ENCODE measurements at regions not wholly inside any gene's neighbourhood (a gene's known extent, or its start where the extent isn't known, plus 50 kb on each side); places are given as distances from the start of the nearest gene placed in this dataset.
"Not testable (repeated sequence)": the region's sequence is repeated elsewhere in the genome, so short reads cannot be mapped to it uniquely, and the experiment has no call there.

DNA sequence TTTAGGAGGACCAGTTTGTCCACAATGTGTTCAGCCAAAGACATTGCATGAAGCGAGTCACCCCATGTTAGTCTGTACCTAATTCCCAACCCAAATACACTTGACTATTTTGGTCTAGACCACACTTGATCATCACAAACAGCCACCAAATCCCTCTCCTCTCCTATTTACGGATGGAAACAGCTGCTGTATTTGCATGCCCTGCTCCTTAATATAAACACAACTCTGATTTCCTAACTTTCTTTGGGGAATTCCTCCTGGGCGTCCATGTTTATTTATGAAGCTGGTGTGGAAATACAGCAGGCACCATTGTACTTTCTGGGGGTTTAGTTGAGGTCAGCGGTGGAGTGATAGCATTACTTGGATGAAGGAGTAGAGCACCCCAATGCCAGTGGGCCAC is 235.2 kb downstream of the TLE3 start:
- DNase-seq: peak; percentile 17 to 22

DNA sequence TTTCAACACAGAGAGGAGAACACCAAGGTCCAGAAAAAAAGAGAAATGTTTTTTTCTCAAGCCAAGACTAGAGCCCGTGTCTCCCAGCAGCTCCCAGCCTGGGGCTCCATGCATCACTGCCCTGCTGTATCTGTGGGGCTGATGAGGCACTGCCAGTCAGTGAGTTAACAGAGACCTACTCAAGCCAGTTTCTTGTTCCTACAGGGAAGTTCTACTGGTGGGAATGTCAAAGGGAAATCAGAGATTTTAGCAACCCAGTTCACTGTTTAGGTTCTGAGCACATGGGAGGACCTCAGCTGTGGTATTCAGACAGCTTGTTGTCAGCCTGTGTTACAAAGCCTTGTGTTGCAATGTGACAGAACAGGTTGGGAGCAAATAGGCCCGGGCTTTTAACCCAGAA is 234.3 kb downstream of the TLE3 start:
- DNase-seq: no peak

DNA sequence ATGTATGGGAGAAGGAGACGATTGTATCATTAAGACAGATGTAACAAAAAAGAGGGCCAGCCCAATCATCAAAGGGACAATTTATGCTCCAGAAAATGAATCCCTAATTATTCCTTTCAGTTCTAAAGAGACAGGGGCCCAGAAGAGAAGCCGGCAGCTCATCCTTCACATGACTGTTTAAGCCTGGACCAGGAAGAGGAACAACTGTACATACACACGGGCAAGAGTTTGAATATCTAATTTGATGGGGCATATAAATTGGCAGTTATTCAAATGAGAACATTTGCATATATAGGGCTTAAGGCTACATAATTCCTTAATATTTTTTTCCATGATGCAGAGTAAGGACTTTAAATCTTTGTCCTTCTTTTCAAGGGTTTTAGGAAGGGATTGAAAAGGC is 232.3 kb downstream of the TLE3 start:
- DNase-seq: no peak

DNA sequence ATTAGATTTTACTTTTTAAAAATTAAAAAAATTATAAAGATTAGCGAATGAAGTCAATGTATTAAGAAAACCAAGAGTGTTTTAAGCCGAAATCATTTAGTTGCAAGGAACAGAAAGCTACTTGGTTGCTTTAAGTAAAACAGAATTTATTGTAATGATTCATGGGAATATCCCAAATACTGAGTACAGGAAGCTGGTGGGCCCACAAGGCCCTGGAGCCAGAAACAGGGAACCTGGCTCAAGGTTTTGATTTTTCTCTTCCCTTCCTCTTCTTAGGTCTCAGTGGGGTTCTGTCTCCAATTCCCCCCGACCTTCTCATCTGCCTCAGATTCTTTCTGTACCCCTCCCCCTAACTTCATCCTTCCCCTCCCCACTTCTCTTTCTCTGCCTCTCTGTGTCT is 229.0 kb downstream of the TLE3 start:
- no peak for DNase-seq

DNA sequence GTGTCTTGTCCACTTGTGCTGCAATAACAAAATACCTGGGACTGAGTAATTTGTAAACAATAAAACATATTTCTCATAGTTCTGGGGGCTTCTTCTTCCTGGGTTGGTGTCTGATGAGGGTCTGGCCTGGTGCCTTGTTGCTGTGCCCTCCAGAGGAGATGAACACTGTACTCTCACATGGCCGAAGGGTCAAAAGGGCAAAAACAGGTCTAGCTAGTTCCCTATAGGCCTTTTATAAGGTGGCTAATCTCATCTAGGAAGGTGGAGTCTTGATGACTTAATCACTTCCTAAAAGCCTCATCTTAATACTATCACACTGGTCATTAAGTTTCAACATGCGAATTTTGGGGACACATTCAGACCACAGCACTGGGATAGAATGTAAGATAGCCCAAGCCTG is 228.4 kb downstream of the TLE3 start:
- no peak for DNase-seq

DNA sequence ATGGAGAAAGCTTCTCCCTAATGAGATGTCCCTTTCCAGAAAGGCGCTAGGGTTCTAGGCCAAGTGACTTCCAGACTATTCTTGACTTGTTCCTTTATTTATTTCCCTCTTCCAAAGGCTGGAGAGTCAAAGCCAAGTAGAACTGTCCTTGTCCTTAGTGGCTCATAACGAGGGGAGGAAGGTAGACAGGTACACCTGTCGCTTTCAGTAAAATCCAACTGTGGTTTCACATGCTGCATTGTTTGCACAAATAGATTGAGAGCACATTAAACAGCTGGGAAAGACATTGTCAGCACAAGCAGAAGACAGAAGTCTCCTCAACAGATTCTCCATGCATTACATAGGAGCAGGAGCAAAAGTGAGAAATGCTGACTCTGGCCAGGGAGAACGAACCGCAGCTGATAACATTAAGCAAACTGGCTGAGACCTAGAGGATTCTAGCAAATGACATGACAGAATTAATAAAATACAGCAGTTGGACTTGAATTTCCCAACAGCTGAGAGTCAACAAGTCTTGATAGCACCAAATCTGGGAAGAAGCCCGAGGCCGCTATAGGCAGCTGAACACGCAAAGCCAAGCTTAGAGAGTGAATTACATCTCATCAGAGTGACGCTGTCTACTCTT is 227.7 kb downstream of the TLE3 start:
- peak; percentile 65 to 73 for DNase-seq

DNA sequence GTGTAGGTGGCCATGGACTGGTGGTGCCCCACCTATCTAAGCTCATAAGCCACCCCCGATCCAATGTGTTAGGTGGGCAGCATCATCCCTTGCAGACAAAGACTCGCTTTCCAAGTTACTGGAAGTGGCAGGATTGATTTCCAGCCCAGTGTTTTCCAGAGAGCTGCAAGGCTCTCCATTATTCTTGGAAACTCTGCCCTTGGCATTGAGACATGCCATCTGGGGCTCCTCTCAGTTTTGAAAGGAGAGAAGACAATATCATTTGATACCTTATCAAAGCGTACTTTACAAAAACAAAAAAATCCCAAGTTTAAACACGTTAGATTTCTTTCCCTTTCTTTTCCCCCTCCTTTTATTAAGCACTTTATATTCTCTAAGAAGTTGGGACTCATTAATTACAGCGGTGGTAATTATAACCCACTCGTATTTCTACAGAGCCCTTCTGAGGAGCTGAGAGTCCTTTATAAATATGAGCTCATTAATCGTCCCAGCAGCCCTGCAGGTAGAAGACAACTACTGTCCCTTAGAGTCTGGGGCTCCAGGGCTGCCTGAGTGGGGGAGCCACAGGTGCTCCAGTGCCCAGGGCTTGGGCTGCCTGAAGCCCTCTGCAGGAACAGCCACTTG is 226.1 kb downstream of the TLE3 start:
- DNase-seq: no peak

DNA sequence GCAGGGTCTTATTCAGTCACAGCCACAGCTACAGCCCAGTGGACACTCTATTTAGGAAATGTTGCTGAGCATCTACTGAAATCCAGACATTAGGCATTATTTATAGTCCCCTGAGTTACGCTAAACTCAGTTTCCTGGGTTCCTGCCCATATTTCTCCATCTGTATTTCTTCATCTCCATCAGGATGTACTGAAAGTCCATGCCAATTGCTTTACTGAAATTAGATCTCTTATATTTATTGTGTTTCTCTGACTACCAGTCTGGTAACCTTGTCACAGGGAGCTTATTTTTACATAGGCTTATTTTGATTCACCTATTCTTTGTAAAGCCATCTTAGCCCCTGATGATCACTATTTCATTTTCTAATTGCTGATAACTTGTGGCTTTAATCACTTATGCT is 223.9 kb downstream of the TLE3 start:
- no peak for DNase-seq

DNA sequence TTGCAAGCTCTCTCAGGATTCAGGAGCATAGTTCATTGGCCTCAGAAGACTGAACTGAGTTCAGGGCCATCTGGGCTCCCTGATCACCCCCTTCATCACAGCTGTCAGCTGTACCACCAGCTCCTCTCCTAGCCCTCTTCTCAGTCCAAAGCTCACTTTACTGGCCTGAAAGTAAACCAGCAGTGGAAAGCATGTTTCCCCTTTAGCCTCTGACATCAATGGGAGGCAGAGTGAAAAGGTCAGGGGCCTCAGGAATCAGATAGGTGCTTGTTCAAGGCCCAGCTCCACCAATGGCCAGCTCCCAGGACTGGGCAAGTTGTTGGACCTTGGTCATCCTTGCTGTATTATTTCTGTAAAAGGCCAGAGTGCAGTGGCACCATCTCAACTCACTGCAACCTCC is 223.4 kb downstream of the TLE3 start:
- DNase-seq: no peak

DNA sequence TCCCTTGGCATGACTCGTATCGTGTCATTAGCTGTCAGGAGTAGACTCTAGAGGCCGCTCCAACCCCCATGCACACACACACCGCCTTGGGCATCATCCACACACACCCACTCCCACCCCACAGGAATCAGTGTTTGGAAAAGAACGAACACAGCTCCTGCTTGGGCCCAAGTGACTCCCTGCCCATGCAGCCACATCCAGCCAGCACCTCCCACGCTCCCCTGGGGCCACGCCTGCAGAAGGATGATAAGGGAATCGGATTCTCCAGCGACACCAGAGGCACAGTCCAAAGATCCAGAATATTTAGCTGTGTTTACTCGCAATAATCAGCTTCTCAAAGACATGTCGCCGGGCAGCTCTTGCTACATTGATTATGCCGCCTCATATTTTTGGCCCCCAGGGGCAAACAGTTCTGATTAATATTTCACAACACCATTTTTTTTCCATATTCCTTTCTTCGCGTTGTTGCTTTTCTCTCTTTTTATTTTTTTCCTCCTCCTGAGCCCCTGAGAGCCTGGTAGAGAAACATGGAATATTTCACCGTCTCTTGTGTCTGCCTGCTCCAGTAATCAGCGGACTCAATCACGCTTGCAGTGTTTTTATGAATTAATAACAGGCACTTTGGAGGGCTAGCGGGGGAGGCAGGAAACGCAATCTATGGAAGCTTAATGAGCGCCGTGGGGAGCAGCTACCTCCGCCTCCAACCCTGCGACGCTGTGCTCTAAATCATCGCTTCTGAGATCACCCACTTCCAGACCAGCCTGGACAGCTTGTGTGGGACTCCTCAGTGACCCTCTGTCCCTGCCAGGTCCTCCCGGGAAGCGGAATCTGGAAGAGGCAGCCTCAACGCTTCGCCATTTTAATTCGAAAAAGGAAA is 221.4 kb downstream of the TLE3 start:
- DNase-seq: no peak

DNA sequence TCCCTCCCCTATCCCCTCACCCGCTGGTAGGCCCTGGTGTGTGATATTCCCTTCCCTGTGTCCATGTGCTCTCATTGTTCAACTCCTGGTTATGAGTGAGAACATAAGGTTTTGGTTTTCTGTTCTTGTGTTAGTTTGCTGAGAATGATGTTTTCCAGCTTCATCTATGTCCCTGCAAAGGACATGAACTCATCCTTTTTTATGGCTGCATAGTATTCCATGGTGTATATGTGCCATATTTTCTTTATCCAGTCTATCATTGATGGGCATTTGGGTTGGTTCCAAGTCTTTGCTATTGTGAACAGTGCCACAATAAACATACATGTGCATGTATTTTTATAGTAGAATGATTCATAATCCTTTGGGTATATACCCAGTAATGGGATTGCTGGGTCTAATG is 217.8 kb downstream of the TLE3 start:
- not testable (repeated sequence) for DNase-seq

DNA sequence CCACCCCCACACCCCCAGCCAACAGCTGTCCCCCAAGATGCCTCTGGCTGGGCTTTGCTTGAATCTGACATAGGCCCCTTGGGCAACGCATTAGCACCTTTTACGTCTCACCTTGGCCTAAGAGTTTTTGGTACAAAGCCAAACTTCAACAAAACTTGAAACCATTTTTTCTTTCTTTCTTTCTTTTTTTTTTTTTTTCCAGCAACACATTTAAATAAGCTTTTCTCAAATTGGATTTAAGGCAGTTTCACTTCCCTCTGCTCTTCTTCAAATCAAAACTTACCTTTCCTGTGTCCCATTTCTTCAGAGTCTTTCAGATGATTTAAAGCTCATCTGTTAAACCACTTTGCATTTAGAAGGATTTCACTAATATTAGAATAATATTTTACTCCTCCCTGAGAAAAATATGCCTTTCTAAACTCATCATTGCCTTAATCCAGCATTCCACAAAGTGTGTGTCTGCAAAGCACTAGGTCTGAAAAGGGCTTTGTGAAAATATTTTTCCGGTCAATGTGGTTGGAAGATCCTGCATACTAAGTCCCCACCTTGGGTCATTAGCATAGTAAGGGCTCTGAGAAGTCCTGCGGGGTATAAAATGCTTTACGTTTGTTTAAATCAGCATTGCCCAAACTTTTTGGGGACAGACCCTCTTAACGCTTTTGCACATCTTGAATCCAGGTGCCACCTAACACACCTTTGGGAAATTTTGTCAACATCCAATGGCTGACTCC is 217.0 kb downstream of the TLE3 start:
- DNase-seq: no peak

DNA sequence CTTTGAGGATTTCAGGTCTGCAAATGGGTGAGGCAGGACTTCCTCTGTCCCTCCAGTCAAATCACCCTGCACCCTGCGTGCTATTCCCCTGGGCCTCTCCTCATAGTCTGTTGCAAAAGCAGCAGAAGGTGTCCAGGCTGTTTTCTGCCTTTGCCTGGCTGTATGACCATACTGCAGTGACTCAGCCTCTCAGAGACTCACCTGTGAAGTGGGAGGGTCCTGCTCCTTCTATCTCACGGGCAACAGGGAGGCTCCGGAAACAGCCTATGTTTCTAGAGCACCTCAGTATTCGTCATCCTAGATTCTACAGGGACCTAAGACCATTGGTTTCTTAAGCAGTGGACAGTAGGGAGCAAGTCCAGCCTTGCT is 216.4 kb downstream of the TLE3 start:
- DNase-seq: no peak

DNA sequence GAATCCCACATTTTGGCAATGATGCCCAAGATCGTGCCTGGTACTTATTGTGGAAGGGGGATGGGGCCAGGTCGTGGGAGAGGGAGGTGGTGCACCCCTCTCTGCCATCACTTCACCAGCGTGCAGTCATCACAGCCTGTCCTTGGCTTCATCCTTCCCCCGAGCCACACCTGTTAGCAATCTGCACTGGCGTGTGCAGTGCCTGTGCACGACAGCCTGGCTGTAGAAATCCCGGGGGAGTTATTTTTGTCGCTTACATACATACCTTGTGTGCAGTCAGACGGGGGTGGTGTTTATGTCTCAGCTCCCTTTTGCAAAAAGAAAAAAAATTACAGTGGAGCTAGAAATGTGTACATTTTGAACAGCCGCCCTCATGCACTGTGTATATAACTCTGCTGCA is 216.0 kb downstream of the TLE3 start:
- no peak for DNase-seq

DNA sequence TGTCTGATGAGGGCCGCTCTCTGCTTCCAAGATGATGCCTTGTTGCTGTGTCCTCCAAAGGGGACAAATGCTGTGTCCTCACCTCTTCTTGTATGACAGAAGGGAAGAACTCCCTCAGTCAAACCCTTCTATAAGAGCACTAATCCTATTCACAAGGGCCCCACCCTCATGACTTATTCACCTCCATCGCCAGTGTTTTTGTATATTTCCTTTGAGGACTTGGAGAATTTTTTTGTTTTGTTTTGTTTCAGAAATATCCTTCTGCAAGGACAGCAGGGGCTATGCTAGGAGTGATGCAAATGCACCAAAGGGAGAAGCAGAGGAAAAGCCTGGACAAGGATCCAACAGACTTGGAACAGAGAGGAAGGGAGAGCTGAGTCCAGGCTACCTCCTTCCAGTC is 214.4 kb downstream of the TLE3 start:
- no peak for DNase-seq

DNA sequence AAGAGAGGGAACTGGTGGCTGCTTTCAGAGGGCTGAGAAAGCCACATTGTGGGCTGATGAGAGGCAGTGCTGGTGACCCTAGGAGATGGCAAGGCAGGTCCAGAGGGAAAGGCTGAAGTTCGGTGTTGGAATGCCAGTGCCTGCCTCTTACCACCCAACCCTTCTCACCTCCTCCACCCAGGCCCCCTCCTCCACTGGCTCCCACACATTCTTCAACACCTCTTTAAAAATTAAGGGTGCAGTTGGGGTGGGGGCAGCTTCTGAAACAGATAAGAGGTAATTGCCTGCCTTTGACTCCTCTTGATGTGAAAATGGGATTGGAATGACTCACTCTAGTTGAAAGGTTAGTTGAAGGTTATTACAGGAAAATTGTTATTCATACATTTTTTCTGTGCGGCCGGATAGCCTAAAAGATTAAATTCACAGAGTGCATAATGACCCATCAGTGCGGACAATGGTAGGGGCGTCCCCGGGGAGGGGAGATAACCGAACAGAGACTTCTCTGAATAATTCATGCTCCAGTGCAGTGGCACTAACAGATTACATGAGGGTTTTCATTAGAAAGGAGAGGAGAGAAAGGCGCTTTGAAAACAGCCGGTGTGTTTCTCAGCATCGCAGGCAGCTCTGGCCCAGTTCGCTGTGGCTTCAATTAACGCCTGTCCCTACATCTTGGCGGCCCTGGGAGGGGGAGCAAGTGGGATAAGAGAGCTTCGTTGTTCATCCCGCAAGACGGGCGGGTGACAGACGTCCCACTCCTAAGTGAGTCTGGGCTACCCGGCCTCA is 212.4 kb downstream of the TLE3 start:
- DNase-seq: no peak

DNA sequence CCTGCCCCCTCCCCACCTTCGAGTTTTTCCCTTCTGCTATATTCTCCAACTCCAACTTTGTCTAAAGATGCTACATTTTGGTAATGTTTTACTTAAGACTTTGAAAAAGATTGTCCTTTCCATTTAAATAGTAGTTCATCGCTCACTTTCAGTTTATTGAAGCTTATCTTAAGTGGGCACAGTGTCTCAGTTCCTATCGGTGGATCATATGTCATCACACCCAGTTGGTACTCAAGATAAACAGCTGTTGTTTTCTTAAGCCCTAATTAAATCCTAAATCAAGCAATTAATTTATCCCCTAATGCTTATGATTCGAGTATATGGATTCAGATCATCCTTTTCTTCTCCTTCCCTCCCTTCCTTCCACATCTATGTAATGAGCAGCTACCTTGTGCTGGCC is 210.7 kb downstream of the TLE3 start:
- DNase-seq: no peak

DNA sequence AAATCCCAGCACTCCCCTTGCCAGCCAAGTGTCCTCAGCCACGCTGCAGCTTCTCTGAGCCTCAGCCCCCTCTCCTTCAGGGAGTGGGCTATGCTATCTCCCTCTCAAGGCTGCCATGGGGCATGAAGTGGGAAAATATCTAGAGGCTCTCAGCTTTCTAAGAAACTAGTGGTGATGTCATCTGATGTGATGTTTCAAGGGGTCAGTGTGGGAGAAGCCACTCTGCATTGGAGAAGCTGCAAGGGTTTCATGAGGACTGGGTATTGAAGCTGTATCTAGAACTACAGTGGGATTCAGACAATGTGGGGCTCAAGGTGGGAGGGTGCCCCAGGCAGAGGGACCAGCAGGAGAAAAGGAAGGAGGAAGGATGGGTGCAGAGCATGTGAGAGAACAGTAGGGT is 210.2 kb downstream of the TLE3 start:
- DNase-seq: no peak

DNA sequence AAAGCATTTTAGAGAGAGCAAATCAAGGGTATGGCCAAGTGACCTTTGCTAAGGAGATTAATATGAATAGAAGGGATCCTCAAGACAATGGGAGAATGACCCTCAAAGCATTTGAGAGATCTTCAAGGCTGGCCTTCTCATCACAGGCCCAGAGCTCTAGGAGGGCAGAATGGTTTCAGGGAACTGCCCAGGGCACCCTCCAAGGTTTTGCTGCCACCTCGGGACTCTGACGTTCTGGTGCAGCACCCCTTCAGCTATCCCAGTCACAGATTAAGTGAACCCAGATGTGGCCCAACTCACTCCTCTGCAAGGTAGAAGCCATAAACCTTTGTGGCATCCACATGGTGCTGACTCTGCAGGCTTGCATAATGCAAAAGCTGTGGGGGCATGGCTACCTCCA is 209.3 kb downstream of the TLE3 start:
- no peak for DNase-seq

DNA sequence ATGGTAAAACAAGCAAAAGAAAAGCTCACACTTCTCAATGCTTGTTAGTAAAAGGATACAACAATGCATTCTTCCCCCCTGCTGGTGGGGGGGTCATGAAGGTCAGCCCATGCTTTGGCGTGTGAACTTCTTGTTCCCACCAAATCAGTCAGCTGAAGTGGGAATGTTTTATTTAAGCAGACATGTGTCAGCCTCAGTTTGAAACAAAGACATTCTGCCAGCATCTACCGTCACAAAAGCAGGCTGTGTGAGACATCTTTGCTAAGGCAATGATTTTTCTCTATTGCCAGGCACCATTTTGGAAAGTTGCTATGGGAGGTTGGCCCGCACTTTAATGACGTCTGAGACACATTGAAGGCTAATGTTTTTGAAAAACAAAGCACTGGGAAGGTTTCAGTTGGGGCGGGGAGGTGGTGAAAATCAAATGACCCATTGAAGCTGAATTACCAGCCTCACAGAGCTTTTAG is 206.6 kb downstream of the TLE3 start:
- DNase-seq: no peak

DNA sequence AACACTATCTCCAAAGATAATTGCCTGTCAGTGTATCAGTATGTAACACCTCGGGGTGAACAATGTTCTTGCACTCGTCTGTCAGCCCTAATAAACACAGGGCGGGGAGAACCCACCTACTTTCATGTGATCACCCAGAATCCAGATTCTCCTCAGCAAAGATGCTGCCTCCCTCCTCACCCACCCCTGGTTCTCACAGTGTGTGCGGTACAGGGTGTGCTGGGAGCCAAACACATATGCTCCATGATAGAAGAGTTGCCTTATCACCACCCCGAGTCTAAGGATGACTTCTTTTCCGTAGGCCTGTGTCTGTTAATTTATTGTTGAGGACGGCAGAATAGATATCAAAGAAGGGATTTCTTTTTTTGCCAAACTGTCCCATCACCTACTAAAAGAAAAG is 206.1 kb downstream of the TLE3 start:
- no peak for DNase-seq

DNA sequence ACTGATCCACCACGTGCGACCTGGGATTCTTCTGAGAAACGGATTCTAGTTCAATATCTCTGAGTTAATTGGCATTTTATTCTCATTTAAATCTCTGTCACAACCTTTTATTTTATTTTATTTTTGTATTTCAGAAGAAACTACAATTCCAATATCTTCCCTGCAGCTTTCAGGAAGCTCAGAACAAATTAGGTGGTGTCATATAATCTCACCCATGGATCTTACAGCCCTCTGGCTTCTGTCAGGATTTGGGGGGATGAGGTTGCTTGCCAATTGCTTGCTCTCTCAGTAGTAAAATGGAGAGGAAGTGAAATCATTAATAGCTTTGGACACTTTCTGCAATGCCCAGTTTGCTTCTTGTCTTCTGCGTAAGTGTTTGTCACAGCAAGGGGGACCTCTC is 205.4 kb downstream of the TLE3 start:
- DNase-seq: no peak

Measured in right lung (tissue), 2 donors.